ENCODE measurements at regions not wholly inside any gene's neighbourhood (a gene's known extent, or its start where the extent isn't known, plus 50 kb on each side); places are given as distances from the start of the nearest gene placed in this dataset.
"Not testable (repeated sequence)": the region's sequence is repeated elsewhere in the genome, so short reads cannot be mapped to it uniquely, and the experiment has no call there.

DNA sequence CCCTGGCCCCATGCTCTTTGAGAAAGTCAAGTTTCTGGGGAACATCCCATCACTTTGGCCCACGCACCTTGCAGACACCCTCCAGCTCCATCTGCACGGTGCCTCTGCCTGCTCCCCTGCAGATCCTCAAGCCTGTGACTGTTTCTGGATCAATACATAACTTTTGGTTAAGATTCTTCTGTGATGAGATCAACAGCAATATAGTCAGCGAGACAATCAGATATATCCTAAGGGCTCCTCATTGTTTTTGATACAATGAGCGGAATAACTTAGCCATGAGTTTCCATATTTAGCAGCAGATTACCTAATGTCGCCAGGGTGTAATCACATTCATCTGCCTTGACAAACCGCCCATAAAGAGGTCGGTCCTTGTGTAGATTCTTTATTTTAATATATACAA, 109.3 kb upstream of the MTHFD1L start:
- Histone ChIP-seq H3K4me2 (ENCODE audit: insufficient read depth, low read length) (no peak overlapping the region), H3K9me1 (ENCODE audit: control insufficient read depth, insufficient read depth, low read length) (no peaks in the 10 kb centered on the region), H3K79me2 (ENCODE audit: control insufficient read depth, insufficient read depth, low read length) (no peaks in the 10 kb centered on the region), H3K4me1 (replicated peaks in 1 of 2; ENCODE audit: control insufficient read depth in 2 of 2, insufficient read depth in 2 of 2, low read length in 2 of 2) (no peaks in the 10 kb centered on the region), H3K27me3 (ENCODE audit: control insufficient read depth in 2 of 2, insufficient read depth in 2 of 2, low read length in 2 of 2) (peaks cover 41 to 62% of the 10 kb centered on the region in 2 experiments), H2AFZ (ENCODE audit: low read depth, low read length) (no peak overlapping the region), H3K4me3 (no peak overlapping the region), H3K36me3 (ENCODE audit: control insufficient read depth, insufficient read depth, low read length) (no peaks in the 10 kb centered on the region), H3K27ac (ENCODE audit: extremely low read depth, low read depth, low read length) (no peak overlapping the region), H3K9ac (ENCODE audit: insufficient read depth in 1 of 2, low read depth in 2 of 2, low read length in 2 of 2) (no peak overlapping the region), H3K9me3 (replicated peaks; ENCODE audit: control insufficient read depth, insufficient read depth, low read depth, low read length) (no peaks in the 10 kb centered on the region), H4K20me1 (replicated peaks; ENCODE audit: control insufficient read depth, insufficient read depth, low read length) (0 out of 2 replicates have a peak, but pooled peaks cover 2% of the 10 kb centered on the region)
- ATAC-seq: no peak
- in situ Hi-C loops (cut with MboI) (no loop called here), intact Hi-C loops (cut with micrococcal nuclease) (no loop called here)
- TF ChIP-seq CREB3L1 (IDR thresholded peaks at IDR 0.05; ENCODE audit: borderline replicate concordance, low read depth) (no peak), NCOR1 (IDR thresholded peaks at IDR 0.05) (no peak), LEF1 (IDR thresholded peaks at IDR 0.05) (no peak), TCF3 (CRISPR knock-in tag; IDR thresholded peaks at IDR 0.05) (no peak), THRAP3 (IDR thresholded peaks at IDR 0.05; ENCODE audit: borderline replicate concordance) (no peak), ELF4 (CRISPR knock-in tag; IDR thresholded peaks at IDR 0.05) (no peak)
- FAIRE-seq: no peak
- 1% methylated on average over 7 of the region's 7 CpGs for WGBS (ENCODE audit: insufficient coverage, low coverage, missing lambda C conversion rate)
- no peak for DNase-seq (ENCODE audit: extremely low read depth in 1 of 4, low spot score in 3 of 4)
- ChIA-PET CTCF (ENCODE audit: low intra/inter-chr PET ratio) (no interaction called here), POLR2A (no interaction called here)
- no TSS peak for BruUV-seq (replicated peaks)

- H3K36me3 ChIP-seq (ENCODE audit: control insufficient read depth, insufficient read depth, low read length); H4K20me1 ChIP-seq (replicated peaks; ENCODE audit: control insufficient read depth, insufficient read depth, low read length); H3K4me3 ChIP-seq; POLR2A ChIA-PET; H2AFZ ChIP-seq (ENCODE audit: low read depth, low read length); H3K4me1 ChIP-seq (replicated peaks in 1 of 2; ENCODE audit: control insufficient read depth in 2 of 2, insufficient read depth in 2 of 2, low read length in 2 of 2); H3K79me2 ChIP-seq (ENCODE audit: control insufficient read depth, insufficient read depth, low read length); FAIRE-seq; intact Hi-C loops (cut with micrococcal nuclease); H3K9me1 ChIP-seq (ENCODE audit: control insufficient read depth, insufficient read depth, low read length); BruUV-seq (replicated peaks); DNase-seq (ENCODE audit: extremely low read depth in 1 of 4, low spot score in 3 of 4); CTCF ChIA-PET (ENCODE audit: low intra/inter-chr PET ratio); H3K9ac ChIP-seq (ENCODE audit: insufficient read depth in 1 of 2, low read depth in 2 of 2, low read length in 2 of 2); ATAC-seq; H3K9me3 ChIP-seq (replicated peaks; ENCODE audit: control insufficient read depth, insufficient read depth, low read depth, low read length); in situ Hi-C loops (cut with MboI); H3K4me2 ChIP-seq (ENCODE audit: insufficient read depth, low read length); H3K27ac ChIP-seq (ENCODE audit: extremely low read depth, low read depth, low read length): not testable (repeated sequence)
- peaks cover 36 to 55% of the 10 kb centered on the region in 2 experiments for H3K27me3 ChIP-seq (ENCODE audit: control insufficient read depth in 2 of 2, insufficient read depth in 2 of 2, low read length in 2 of 2)
- 0% methylated on average over 4 of the region's 4 CpGs for WGBS (ENCODE audit: insufficient coverage, low coverage, missing lambda C conversion rate)
Observed at GRCh38 chr6:150757807-150758206, 107.7 kb upstream of the MTHFD1L start.
